Left lung (tissue), 4 donors: ENCODE measurements at regions not wholly inside any gene's neighbourhood (a gene's known extent, or its start where the extent isn't known, plus 50 kb on each side); places are given as distances from the start of the nearest gene placed in this dataset.

Experiments used
- ATAC-seq: fragments of 200-7000 bp; cut with Tn5 transposase; one replicate; pipeline ENCODE4 v1.9.1; 2020; ENCODE audit warnings: moderate library complexity
- DNase-seq, 4 donors: peaks; one replicate each; pipeline ENCODE4 v3.0.0-alpha.2; 2013 to 2020
- H3K27ac ChIP-seq, 2 donors: fragments of 200-600 bp; sonication (generic) in 1 of 2; one replicate each; pipeline versions ENCODE4 v1.5.0 to v1.8.0; 2020 to 2021
- H3K27me3 ChIP-seq, 2 donors: fragments of 200-600 bp; sonication (generic) in 1 of 2; one replicate each; pipeline versions ENCODE4 v1.5.0 to v1.8.0; 2020 to 2021
- H3K36me3 ChIP-seq, 2 donors: fragments of 200-600 bp; sonication (generic) in 1 of 2; one replicate each; pipeline versions ENCODE4 v1.5.0 to v1.8.0; 2020 to 2021
- H3K4me1 ChIP-seq, 2 donors: fragments of 200-600 bp; one replicate each; pipeline ENCODE4 v1.8.0; 2021
- H3K4me3 ChIP-seq, 2 donors: fragments of 200-600 bp; sonication (generic) in 1 of 2; one replicate each; pipeline versions ENCODE4 v1.5.0 to v1.8.0; 2020 to 2021; ENCODE audit warnings: mild to moderate bottlenecking in 1 of 2
- H3K9me3 ChIP-seq, 2 donors: fragments of 200-600 bp; sonication (generic) in 1 of 2; one replicate each; pipeline versions ENCODE4 v1.5.0 to v1.8.0; 2020 to 2021
- CTCF ChIP-seq, 2 donors: fragments of 200-600 bp; sonication (generic) in 1 of 2; IDR thresholded peaks; one replicate each; pipeline versions ENCODE4 v1.5.0 to v1.8.0; 2021; ENCODE audit warnings: antibody characterized with exemption in 2 of 2
- intact Hi-C, 2 donors: fragments of 100-400 bp; cut with DNase I; formaldehyde crosslinking; loops; one replicate each; pipeline versions ENCODE4 v1.11.2 to v1.14.2; 2022
- donor health status: DM: no; HTN: yes; CAD: no.
- donor health status: DM: no; HTN: no; CAD: no.

- Histone ChIP-seq H3K27ac (no peak overlapping the region), H3K4me3 (no peak overlapping the region), H3K9me3 (peaks cover 0 to 2% of the 10 kb centered on the region in 2 donors), H3K36me3 (no peaks in the 10 kb centered on the region), H3K27me3 (no peaks in the 10 kb centered on the region), H3K4me1 (no peaks in the 10 kb centered on the region)
- no peak for TF ChIP-seq CTCF (IDR thresholded peaks at IDR 0.05)
- no peak for DNase-seq
- intact Hi-C loops, result no loop called here
- ATAC-seq, result no peak
Measured at GRCh38 chr2:211251016-211251415, 694.6 kb downstream of the CPS1 start.

- H3K27ac ChIP-seq, result no peak overlapping the region
- H3K27me3 ChIP-seq, result no peaks in the 10 kb centered on the region
- H3K4me1 ChIP-seq, result no peaks in the 10 kb centered on the region
- intact Hi-C loops, result no loop called here
- DNase-seq (no peak), ATAC-seq (no peak)
- no peaks in the 10 kb centered on the region for H3K36me3 ChIP-seq
- no peak for TF ChIP-seq CTCF (IDR thresholded peaks at IDR 0.05)
- peaks cover 0 to 6% of the 10 kb centered on the region in 2 donors for H3K9me3 ChIP-seq
- H3K4me3 ChIP-seq, result no peak overlapping the region
Measured at GRCh38 chr2:211258646-211259335, 702.4 kb downstream of the CPS1 start.

GRCh38 chr2:211259831-211260476 lies 703.6 kb downstream of the CPS1 start:
- Histone ChIP-seq H3K27me3 (no peaks in the 10 kb centered on the region), H3K9me3 (peaks cover 0 to 4% of the 10 kb centered on the region in 2 donors), H3K36me3 (no peaks in the 10 kb centered on the region), H3K4me1 (no peaks in the 10 kb centered on the region), H3K27ac (no peak overlapping the region), H3K4me3 (no peak overlapping the region)
- no peak for ATAC-seq
- no peak for DNase-seq
- no peak for TF ChIP-seq CTCF (IDR thresholded peaks at IDR 0.05)
- intact Hi-C loops, result no loop called here

DNA sequence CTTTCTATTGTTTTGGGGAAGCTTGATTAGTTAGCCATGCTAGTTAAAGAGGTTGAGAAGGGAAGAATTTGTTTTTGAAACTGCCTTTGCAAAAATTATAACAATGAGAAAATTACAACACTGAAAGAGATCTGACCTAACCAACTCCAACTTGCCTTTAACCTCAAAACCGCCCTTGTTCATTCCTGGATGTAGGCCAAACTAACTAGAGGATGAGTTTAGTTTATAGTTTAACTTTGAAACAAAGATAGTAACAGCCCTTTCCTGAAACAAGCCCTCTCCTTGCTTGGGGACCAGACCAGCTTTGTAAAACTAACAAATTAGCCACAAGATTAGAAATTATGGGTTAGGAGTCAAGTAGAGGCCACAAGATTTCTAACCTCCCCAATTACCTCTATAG lies 713.9 kb downstream of the CPS1 start:
- ATAC-seq (no peak), DNase-seq (no peak)
- H3K27ac ChIP-seq, result no peak overlapping the region
- H3K36me3 ChIP-seq, result no peaks in the 10 kb centered on the region
- no peak for TF ChIP-seq CTCF (IDR thresholded peaks at IDR 0.05)
- no peaks in the 10 kb centered on the region for H3K4me1 ChIP-seq
- H3K4me3 ChIP-seq, result no peak overlapping the region
- intact Hi-C loops, result no loop called here
- peaks cover 0 to 20% of the 10 kb centered on the region in 2 donors for H3K9me3 ChIP-seq
- H3K27me3 ChIP-seq, result no peaks in the 10 kb centered on the region

GRCh38 chr2:211281430-211282073 lies 725.2 kb downstream of the CPS1 start:
- DNase-seq (no peak), ATAC-seq (no peak)
- no peaks in the 10 kb centered on the region for H3K9me3 ChIP-seq
- intact Hi-C loops, result no loop called here
- H3K4me3 ChIP-seq, result no peak overlapping the region
- no peaks in the 10 kb centered on the region for H3K36me3 ChIP-seq
- no peak for TF ChIP-seq CTCF (IDR thresholded peaks at IDR 0.05)
- no peaks in the 10 kb centered on the region for H3K4me1 ChIP-seq
- no peaks in the 10 kb centered on the region for H3K27me3 ChIP-seq
- H3K27ac ChIP-seq, result no peak overlapping the region
